ENCODE measurements at regions not wholly inside any gene's neighbourhood (a gene's known extent, or its start where the extent isn't known, plus 50 kb on each side); places are given as distances from the start of the nearest gene placed in this dataset.

GRCh38 chr16:9580025-9580424 lies 488.6 kb downstream of the HAPSTR1 start:
- TF ChIP-seq GATA2 (IDR thresholded peaks at IDR 0.05; ENCODE audit: low read depth, low read length): no peak
- TF ChIP-seq GATA3 (IDR thresholded peaks at IDR 0.05; ENCODE audit: low read depth, low read length): no peak

All from SH-SY5Y (cell line).